Sigmoid colon (tissue), 4 donors: ENCODE measurements at regions not wholly inside any gene's neighbourhood (a gene's known extent, or its start where the extent isn't known, plus 50 kb on each side); places are given as distances from the start of the nearest gene placed in this dataset.

ENCODE experiments used
- EP300 ChIP-seq, 4 donors: sonication (generic); formaldehyde crosslinking; IDR thresholded peaks; one replicate each; pipeline ENCODE4 v1.6.1; 2017; ENCODE audit warnings: antibody characterized with exemption in 4 of 4
- POLR2A ChIP-seq, 2 donors: fragments of 450-650 bp; IDR thresholded peaks; one replicate each; pipeline ENCODE4 v1.6.1; 2016; ENCODE audit warnings: antibody characterized with exemption in 2 of 2, mild to moderate bottlenecking in 2 of 2, moderate library complexity in 2 of 2
- POLR2AphosphoS5 ChIP-seq, 4 donors: sonication (generic); formaldehyde crosslinking; IDR thresholded peaks; one replicate each; pipeline ENCODE4 v1.6.1; 2017; ENCODE audit warnings: antibody characterized with exemption in 4 of 4
- TF ChIP-seq, protein P1 (sequence below), 4 experiments: fragments of 450-650 bp in 3 of 4; fragments of 200-600 bp in 1 of 4; IDR thresholded peaks; one replicate each; pipeline ENCODE4 v1.5.1; 2016 to 2019; ENCODE audit warnings: antibody characterized with exemption in 4 of 4, mild to moderate bottlenecking in 3 of 4, moderate library complexity in 2 of 4

GRCh38 chr2:238587776-238588660, 161.3 kb downstream of the ASB1 start:
- TF ChIP-seq POLR2A (IDR thresholded peaks at IDR 0.05) (no peak), POLR2AphosphoS5 (IDR thresholded peaks at IDR 0.05) (no peak), EP300 (IDR thresholded peaks at IDR 0.05) (no peak)
- TF ChIP-seq, protein P1, sequence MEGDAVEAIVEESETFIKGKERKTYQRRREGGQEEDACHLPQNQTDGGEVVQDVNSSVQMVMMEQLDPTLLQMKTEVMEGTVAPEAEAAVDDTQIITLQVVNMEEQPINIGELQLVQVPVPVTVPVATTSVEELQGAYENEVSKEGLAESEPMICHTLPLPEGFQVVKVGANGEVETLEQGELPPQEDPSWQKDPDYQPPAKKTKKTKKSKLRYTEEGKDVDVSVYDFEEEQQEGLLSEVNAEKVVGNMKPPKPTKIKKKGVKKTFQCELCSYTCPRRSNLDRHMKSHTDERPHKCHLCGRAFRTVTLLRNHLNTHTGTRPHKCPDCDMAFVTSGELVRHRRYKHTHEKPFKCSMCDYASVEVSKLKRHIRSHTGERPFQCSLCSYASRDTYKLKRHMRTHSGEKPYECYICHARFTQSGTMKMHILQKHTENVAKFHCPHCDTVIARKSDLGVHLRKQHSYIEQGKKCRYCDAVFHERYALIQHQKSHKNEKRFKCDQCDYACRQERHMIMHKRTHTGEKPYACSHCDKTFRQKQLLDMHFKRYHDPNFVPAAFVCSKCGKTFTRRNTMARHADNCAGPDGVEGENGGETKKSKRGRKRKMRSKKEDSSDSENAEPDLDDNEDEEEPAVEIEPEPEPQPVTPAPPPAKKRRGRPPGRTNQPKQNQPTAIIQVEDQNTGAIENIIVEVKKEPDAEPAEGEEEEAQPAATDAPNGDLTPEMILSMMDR (IDR thresholded peaks at IDR 0.05) = no peak
